ENCODE measurements at regions not wholly inside any gene's neighbourhood (a gene's known extent, or its start where the extent isn't known, plus 50 kb on each side); places are given as distances from the start of the nearest gene placed in this dataset.

DNA sequence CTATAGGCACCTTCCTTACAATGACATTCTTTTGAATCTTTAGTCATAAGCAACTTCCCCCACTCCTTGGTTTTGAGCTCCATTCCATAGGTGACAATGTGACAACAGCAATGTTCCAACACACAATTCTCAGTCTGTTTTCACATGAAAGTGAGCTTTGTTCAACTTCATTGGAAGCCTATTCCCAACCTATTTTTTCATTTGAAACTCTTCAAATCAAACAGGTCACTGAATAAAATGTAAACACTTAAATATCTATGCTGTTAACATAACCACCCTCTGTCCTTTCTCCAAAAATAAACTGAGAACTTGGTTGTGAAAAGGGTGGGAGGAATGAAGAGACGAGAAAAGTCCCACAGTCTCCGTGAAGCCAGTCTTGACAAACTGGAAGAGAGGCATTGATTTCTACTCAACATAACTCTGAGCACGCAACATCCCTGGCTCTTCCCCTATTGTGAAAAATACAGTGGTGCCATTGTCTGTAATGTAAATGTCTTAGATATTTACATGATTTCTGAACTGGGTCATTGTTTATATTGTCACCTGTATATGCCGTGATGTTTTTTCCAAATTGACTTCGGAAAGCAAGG is 343.1 kb downstream of the TFAP2A start:
- Histone ChIP-seq H3K9me3 (ENCODE audit: control insufficient read depth, low read length) (no peaks in the 10 kb centered on the region), H3K4me3 (ENCODE audit: low read length) (no peak overlapping the region), H3K4me1 (ENCODE audit: control insufficient read depth, insufficient read depth, low read length) (no peaks in the 10 kb centered on the region), H3K27me3 (replicated peaks; ENCODE audit: control insufficient read depth, insufficient read depth, low read length) (no peaks in the 10 kb centered on the region), H3K36me3 (ENCODE audit: control insufficient read depth, insufficient read depth, low read length, severe bottlenecking) (no peaks in the 10 kb centered on the region), H3K9ac (ENCODE audit: low read length) (no peak overlapping the region)
- DNase-seq (ENCODE audit: low read depth) = no peak

- Histone ChIP-seq H3K4me1 (ENCODE audit: control insufficient read depth, insufficient read depth, low read length) (no peaks in the 10 kb centered on the region), H3K27me3 (replicated peaks; ENCODE audit: control insufficient read depth, insufficient read depth, low read length) (no peaks in the 10 kb centered on the region), H3K9me3 (ENCODE audit: control insufficient read depth, low read length) (no peaks in the 10 kb centered on the region), H3K4me3 (ENCODE audit: low read length) (no peak overlapping the region), H3K9ac (ENCODE audit: low read length) (no peak overlapping the region), H3K36me3 (ENCODE audit: control insufficient read depth, insufficient read depth, low read length, severe bottlenecking) (no peaks in the 10 kb centered on the region)
- no peak for DNase-seq (ENCODE audit: low read depth)
Observed at GRCh38 chr6:10060004-10060403, 354.9 kb downstream of the TFAP2A start.

GRCh38 chr6:10054672-10055071 is 360.2 kb downstream of the TFAP2A start:
- Histone ChIP-seq H3K4me3 (ENCODE audit: low read length) (no peak overlapping the region), H3K9me3 (ENCODE audit: control insufficient read depth, low read length) (peaks cover 16% of the 10 kb centered on the region), H3K9ac (ENCODE audit: low read length) (no peak overlapping the region), H3K36me3 (ENCODE audit: control insufficient read depth, insufficient read depth, low read length, severe bottlenecking) (no peaks in the 10 kb centered on the region), H3K4me1 (ENCODE audit: control insufficient read depth, insufficient read depth, low read length) (no peaks in the 10 kb centered on the region), H3K27me3 (replicated peaks; ENCODE audit: control insufficient read depth, insufficient read depth, low read length) (no peaks in the 10 kb centered on the region)
- no peak for DNase-seq (ENCODE audit: low read depth)

GRCh38 chr6:10051283-10051682 is 363.6 kb downstream of the TFAP2A start:
- no peaks in the 10 kb centered on the region for H3K4me1 ChIP-seq (ENCODE audit: control insufficient read depth, insufficient read depth, low read length)
- no peak overlapping the region for H3K4me3 ChIP-seq (ENCODE audit: low read length)
- DNase-seq (ENCODE audit: low read depth) = no peak
- H3K36me3 ChIP-seq (ENCODE audit: control insufficient read depth, insufficient read depth, low read length, severe bottlenecking) = no peaks in the 10 kb centered on the region
- H3K9ac ChIP-seq (ENCODE audit: low read length) = no peak overlapping the region
- peaks cover 16% of the 10 kb centered on the region for H3K9me3 ChIP-seq (ENCODE audit: control insufficient read depth, low read length)
- no peaks in the 10 kb centered on the region for H3K27me3 ChIP-seq (replicated peaks; ENCODE audit: control insufficient read depth, insufficient read depth, low read length)

DNA sequence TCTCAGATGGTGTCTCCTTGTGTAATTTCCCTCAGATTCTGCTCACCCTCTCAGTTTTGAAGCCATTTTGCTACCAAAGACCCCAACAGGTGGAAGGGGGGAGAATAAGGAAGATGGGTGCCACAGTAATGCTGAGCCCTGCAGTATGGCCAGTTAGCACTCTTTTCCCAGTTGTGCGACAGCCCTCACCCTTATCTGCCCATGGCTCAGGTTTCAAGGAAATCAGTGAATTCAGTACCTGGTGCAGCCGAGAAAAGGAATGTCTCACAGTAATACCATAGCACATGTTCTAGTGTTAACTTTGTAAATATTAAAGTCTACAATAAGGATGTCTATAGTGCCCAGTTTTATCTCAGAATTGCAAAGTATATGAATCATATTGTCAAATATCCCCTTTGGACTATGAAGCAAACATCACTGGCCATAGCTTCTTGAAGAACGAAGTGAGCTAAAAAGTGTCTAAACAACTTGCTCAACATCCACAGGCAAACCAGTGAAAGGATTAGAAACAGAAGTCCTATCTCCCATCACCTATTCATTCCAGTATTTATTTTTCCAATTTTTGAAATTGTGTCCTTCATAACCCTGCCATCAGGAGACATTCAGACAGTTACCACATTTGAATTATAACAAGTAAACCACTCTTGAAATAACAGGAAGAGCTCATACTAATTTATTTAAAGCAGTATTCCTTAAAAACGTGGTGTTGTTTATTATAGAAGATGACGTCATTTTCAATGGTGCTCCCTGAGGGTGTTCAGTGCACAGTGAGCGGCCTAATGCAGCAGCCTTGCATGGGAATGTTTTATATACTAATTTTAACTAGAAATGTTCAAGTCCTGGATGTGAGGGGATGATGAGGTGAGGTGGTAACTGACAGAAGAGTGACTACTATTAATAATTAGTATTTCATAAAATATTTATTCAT is 366.2 kb downstream of the TFAP2A start:
- Histone ChIP-seq H3K36me3 (ENCODE audit: control insufficient read depth, insufficient read depth, low read length, severe bottlenecking) (no peaks in the 10 kb centered on the region), H3K4me3 (ENCODE audit: low read length) (no peak overlapping the region), H3K4me1 (ENCODE audit: control insufficient read depth, insufficient read depth, low read length) (no peaks in the 10 kb centered on the region), H3K9me3 (ENCODE audit: control insufficient read depth, low read length) (peaks cover 16% of the 10 kb centered on the region), H3K9ac (ENCODE audit: low read length) (no peak overlapping the region), H3K27me3 (replicated peaks; ENCODE audit: control insufficient read depth, insufficient read depth, low read length) (no peaks in the 10 kb centered on the region)
- no peak for DNase-seq (ENCODE audit: low read depth)

DNA sequence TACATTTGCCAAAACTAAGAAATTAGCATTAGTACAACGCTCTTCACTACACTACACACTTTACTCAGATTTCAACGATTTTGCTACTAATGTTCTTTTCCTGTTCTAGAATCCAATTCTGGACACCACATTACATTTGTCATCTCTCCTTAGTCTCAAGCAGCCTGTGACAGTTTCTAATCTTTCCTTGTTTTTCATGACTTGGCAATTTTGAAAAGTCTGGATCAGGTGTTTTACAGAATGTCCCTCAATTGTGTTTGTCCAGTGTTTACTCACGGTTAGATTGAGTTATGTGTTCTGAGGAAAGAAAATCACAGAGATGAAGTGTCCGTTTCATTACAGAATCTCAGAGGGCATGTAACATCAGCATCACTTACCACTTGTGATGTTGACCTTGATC is 372.6 kb downstream of the TFAP2A start:
- H3K9ac ChIP-seq (ENCODE audit: low read length) = no peak overlapping the region
- H3K9me3 ChIP-seq (ENCODE audit: control insufficient read depth, low read length) = no peaks in the 10 kb centered on the region
- DNase-seq (ENCODE audit: low read depth) = no peak
- H3K4me1 ChIP-seq (ENCODE audit: control insufficient read depth, insufficient read depth, low read length) = no peaks in the 10 kb centered on the region
- H3K4me3 ChIP-seq (ENCODE audit: low read length) = no peak overlapping the region
- no peaks in the 10 kb centered on the region for H3K36me3 ChIP-seq (ENCODE audit: control insufficient read depth, insufficient read depth, low read length, severe bottlenecking)
- no peaks in the 10 kb centered on the region for H3K27me3 ChIP-seq (replicated peaks; ENCODE audit: control insufficient read depth, insufficient read depth, low read length)

DNA sequence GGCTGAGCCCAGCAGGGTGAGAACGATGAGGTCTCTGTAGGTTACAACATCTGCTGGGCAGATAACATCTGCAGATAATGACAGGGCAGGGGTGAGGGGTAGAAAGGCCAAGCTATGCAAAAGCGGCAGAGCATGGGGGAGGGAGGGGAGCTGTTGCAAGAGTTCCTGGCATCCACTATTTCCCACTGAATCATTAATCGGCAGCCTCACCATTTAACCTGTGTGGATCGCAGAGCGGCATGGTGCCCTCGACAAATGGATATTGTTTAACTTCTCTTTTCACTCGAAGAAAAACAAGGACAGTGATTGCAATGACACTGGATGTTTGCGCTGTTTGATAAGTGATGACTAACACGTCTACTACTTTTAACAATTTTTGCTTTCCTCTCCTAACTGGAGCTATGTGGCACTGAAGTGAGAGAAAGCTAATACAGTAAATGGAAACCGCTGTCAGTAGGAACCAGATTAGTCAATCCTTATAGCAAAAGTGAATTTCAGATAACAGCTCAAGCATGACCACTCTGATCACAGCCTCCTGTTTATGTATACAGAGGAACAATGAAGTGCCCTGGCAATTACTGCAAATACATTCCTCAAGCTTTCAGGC is 381.5 kb downstream of the TFAP2A start:
- Histone ChIP-seq H3K4me1 (ENCODE audit: control insufficient read depth, insufficient read depth, low read length) (peaks cover 2% of the 10 kb centered on the region), H3K27me3 (replicated peaks; ENCODE audit: control insufficient read depth, insufficient read depth, low read length) (no peaks in the 10 kb centered on the region), H3K9me3 (ENCODE audit: control insufficient read depth, low read length) (no peaks in the 10 kb centered on the region), H3K9ac (ENCODE audit: low read length) (no peak overlapping the region), H3K36me3 (ENCODE audit: control insufficient read depth, insufficient read depth, low read length, severe bottlenecking) (no peaks in the 10 kb centered on the region), H3K4me3 (ENCODE audit: low read length) (no peak overlapping the region)
- DNase-seq (ENCODE audit: low read depth) = peak; percentile 39

- Histone ChIP-seq H3K27me3 (replicated peaks; ENCODE audit: control insufficient read depth, insufficient read depth, low read length) (no peaks in the 10 kb centered on the region), H3K4me1 (ENCODE audit: control insufficient read depth, insufficient read depth, low read length) (peaks cover 2% of the 10 kb centered on the region), H3K9me3 (ENCODE audit: control insufficient read depth, low read length) (no peaks in the 10 kb centered on the region), H3K4me3 (ENCODE audit: low read length) (no peak overlapping the region), H3K9ac (ENCODE audit: low read length) (no peak overlapping the region), H3K36me3 (ENCODE audit: control insufficient read depth, insufficient read depth, low read length, severe bottlenecking) (no peaks in the 10 kb centered on the region)
- no peak for DNase-seq (ENCODE audit: low read depth)
Observed at GRCh38 chr6:10031617-10032016, 383.3 kb downstream of the TFAP2A start.

DNA sequence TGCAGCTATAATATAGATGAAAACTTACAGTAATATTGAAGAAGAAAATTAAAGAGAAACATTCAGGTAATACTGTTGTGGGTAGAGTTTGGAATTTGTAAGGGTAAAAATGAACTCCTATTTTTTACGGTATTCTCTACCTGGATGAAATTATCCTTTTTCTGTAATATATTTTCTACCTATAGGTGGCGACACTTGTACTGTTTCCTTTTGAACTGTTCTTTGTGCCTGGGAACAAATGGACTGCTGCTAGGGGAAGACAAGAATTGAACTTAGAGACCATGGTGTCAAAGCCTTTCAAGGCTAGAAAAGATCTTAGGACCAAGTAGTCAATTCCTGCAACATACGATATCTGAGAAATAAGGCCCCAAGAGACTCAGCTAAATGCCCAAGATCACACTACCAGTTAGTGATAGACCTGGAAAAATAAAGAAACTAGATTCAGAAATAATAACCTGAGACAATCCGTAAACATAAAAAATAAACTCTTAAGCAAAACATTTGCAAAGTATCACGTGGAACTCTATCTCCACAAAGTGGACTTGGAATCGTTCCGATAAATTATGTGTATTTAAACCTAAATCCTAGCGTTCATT is 383.8 kb downstream of the TFAP2A start:
- no peaks in the 10 kb centered on the region for H3K9me3 ChIP-seq (ENCODE audit: control insufficient read depth, low read length)
- peak; percentile 50 for DNase-seq (ENCODE audit: low read depth)
- no peaks in the 10 kb centered on the region for H3K27me3 ChIP-seq (replicated peaks; ENCODE audit: control insufficient read depth, insufficient read depth, low read length)

DNA sequence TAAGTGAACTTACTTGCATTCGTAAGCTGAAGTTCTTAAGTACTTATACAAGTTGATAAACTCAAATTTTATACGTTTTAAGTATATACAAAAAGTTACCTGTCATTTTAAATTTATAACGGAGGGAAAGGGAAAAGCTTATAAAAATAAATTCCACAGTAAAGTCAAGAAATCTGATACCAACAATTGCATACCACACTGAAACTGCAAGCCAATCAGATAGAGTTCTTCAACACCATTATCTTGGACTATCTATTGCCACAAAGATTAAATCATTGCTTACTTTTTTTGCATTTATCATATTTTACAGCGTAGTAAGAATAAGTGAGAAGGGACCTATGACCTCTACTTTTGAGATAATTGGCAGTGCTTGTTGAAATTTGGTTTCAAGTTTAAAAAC is 386.7 kb downstream of the TFAP2A start:
- no peak overlapping the region for H3K9ac ChIP-seq (ENCODE audit: low read length)
- no peaks in the 10 kb centered on the region for H3K27me3 ChIP-seq (replicated peaks; ENCODE audit: control insufficient read depth, insufficient read depth, low read length)
- no peak for DNase-seq (ENCODE audit: low read depth)
- peaks cover 2% of the 10 kb centered on the region for H3K4me1 ChIP-seq (ENCODE audit: control insufficient read depth, insufficient read depth, low read length)
- H3K9me3 ChIP-seq (ENCODE audit: control insufficient read depth, low read length) = no peaks in the 10 kb centered on the region
- H3K4me3 ChIP-seq (ENCODE audit: low read length) = no peak overlapping the region
- no peaks in the 10 kb centered on the region for H3K36me3 ChIP-seq (ENCODE audit: control insufficient read depth, insufficient read depth, low read length, severe bottlenecking)

More for the DNA sequence above, 383.8 kb downstream of the TFAP2A start:
- no peak overlapping the region for H3K9ac ChIP-seq (ENCODE audit: low read length)
- no peaks in the 10 kb centered on the region for H3K36me3 ChIP-seq (ENCODE audit: control insufficient read depth, insufficient read depth, low read length, severe bottlenecking)
- peaks cover 2% of the 10 kb centered on the region for H3K4me1 ChIP-seq (ENCODE audit: control insufficient read depth, insufficient read depth, low read length)
- no peak overlapping the region for H3K4me3 ChIP-seq (ENCODE audit: low read length)

- Histone ChIP-seq H3K4me3 (ENCODE audit: low read length) (no peak overlapping the region), H3K9ac (ENCODE audit: low read length) (no peak overlapping the region), H3K27me3 (replicated peaks; ENCODE audit: control insufficient read depth, insufficient read depth, low read length) (no peaks in the 10 kb centered on the region), H3K36me3 (ENCODE audit: control insufficient read depth, insufficient read depth, low read length, severe bottlenecking) (no peaks in the 10 kb centered on the region), H3K4me1 (ENCODE audit: control insufficient read depth, insufficient read depth, low read length) (no peaks in the 10 kb centered on the region), H3K9me3 (ENCODE audit: control insufficient read depth, low read length) (no peaks in the 10 kb centered on the region)
- DNase-seq (ENCODE audit: low read depth) = no peak
Observed at GRCh38 chr6:10019851-10020250, 395.0 kb downstream of the TFAP2A start.
